ENCODE measurements at regions not wholly inside any gene's neighbourhood (a gene's known extent, or its start where the extent isn't known, plus 50 kb on each side); places are given as distances from the start of the nearest gene placed in this dataset.

GRCh38 chr2:207286106-207286505, 120.4 kb upstream of the KLF7 start:
- in situ Hi-C loops (cut with MboI; ENCODE audit: low sequenced_read_pairs), result no loop called here

DNA sequence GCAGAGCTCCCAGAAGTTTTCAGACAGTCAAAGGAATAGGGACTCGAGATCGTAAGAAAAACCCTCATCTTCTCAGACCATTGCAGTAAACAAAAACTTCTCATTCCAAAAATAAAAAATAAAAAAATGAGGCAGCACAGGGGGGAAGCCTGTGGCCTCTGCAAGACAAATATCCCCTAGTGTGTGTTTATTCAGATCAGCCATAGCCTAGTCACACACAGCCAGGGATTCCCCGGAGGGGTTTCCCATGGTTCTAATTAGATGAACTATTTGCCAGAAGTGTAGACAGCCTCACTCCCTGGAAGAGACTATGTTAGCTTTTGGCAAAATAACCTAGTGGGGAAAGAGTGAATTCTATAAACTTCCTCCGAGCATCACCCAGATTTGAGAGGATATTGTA, 122.9 kb upstream of the KLF7 start:
- in situ Hi-C loops (cut with MboI; ENCODE audit: low sequenced_read_pairs), result no loop called here

DNA sequence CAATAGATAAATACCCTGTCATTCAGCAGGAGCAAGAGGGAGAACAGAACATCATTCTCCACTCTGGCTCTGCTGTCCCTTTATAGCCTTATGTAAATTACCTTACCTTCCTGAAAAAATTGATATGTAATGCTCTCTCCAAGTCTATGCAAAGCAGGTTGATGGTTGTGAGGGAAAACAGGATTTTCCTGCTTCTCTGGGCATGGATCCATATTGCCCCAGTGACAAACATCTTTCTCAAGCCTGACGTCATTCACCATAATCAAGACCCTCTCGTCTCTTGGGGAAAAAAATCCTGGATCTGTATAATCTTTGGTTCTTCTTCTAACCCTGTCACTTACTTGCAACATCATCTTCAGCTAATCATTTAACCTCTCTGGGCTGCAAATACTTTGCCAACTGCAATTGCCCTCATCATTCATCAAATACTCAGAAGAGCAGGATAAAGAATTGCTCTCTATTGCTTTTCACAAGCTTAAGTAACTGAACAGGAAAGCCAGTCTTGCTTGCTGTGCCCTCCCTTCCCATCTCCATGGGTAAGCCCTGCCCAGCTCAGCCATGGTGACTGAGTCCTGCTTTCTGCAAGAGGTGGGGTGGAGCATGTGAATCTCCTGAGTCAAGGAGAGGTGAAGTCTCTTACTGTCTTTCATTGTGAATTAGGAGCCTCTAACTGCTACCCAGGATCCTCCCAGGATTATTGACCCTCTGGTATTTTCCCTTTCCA, 123.7 kb upstream of the KLF7 start:
- in situ Hi-C loops (cut with MboI; ENCODE audit: low sequenced_read_pairs), result no loop called here

DNA sequence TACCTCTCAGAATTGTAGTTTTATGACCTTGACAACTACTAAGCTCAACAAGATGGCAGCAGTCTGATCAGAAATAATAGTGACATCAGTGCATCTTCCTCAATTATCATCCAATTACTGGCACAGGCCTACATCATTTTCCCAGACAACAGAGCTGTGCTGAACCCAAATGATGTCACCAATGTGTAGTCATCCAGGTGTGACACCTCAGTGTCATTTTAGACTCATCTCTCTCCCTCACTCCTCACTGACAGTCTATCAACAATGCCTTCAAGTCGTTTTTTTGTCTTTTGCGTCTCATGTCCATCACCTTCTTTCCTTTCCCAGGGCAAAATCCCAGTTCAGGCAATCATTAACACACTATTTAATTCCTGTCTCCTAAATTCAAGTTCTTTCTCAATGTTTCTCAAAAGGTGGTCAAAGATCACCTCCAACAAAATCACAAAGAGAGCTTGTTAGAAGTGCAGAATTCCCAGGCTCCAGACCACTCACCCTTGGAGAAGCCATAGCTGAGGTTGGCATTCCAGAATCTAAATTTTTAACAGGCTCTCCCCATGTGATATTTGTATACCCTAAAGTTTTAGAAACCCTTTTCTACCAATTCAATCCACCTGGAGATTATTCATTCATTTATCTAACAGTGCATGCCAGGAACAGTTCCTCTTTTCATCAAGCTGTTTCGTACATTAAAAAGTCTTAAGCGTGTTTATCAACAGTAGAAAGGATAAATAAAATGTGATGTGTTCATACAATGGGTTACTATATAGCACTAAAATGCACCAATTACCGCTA, 125.3 kb upstream of the KLF7 start:
- in situ Hi-C loops (cut with MboI; ENCODE audit: low sequenced_read_pairs), result no loop called here

GRCh38 chr2:207291625-207292252, 126.0 kb upstream of the KLF7 start:
- in situ Hi-C loops (cut with MboI; ENCODE audit: low sequenced_read_pairs), result no loop called here

GRCh38 chr2:207296265-207296948, 130.7 kb upstream of the KLF7 start:
- in situ Hi-C loops (cut with MboI; ENCODE audit: low sequenced_read_pairs), result no loop called here

DNA sequence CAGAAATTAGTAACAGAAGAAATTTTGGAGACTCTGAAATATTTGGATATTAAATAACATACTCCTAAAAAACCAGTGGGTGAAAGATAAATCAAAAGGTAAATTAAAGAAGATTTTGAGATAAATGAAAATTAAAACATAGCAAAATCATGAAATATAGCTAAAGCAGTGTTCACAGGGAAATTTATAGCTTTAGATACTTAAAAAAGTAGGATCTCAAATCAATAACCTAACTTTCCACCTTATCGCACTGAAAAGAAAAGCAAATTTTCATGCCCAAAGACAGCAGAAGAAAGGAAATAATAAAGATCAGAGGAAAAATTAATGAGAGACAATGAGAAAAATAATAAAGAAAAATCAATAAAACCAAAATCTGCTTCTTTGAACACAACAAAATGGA, 135.1 kb upstream of the KLF7 start:
- in situ Hi-C loops (cut with MboI; ENCODE audit: low sequenced_read_pairs), result no loop called here

DNA sequence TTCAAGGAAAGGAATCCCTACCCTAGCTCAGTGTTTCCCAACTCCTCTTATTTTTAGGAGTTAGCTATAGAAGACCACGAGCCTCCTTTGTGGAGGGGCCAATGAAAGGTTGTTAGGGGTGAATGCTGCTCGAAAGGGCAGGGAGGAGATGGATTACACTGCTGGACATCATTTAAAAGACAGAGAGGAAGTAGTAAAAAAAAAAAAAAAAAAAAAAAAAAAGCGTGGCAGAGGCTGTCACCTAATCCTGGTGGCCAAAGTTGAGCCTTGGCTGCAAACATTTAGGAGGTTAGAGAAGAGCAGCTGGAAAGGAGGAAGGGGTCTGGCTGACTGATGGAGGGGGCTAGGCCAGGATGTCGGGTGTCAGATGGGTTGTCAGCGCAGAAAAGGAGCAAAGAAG, 139.0 kb upstream of the KLF7 start:
- in situ Hi-C loops (cut with MboI; ENCODE audit: low sequenced_read_pairs), result no loop called here

GRCh38 chr2:207308519-207309224, 142.9 kb upstream of the KLF7 start:
- in situ Hi-C loops (cut with MboI; ENCODE audit: low sequenced_read_pairs), result no loop called here

DNA sequence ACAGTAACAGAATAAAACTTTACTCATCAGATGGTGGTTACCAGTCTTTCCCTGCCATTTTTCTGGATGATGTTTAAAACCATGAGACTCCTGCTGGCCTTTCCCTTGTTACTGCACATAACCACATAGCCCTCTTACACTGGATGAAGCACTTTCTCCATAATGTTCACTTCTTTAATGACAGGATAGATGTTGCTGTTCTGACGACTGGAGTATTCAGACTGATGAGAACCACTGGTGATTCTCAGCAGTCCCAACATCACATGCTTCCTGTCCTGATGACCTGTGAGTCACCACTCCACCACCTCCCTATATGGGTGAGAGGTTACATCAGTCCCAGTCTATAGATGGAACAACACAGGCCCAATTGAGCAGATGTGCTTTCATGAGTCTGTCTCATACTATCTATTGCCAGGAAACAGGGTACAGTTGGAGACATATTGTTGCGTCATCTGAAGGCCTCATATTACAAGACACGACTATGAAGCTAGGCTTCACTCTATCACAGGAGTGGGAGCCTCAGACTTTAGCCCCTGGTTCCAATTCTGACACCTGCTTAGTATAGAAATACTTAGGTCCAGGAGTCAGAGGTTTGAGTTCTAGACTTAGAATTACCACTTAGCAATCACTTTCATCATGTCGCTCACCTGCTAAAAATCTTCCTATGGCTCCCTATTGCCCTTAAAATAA, 145.7 kb upstream of the KLF7 start:
- in situ Hi-C loops (cut with MboI; ENCODE audit: low sequenced_read_pairs), result no loop called here

DNA sequence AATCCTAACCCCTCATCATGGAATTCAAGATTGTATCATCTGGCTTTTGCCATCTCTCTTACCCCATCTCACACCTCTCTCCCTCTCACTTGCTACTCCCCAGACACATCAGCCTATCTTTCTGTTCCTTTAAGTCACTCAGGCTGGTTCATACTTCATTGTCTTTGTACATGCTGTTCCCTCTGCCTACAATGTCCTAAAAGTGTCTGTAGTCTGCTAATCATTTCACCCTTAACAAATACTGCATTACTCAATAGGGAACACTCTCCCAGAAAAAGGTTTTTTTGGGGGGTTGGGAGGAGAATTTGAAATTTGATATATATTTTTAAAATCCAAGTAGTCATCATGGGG, 146.2 kb upstream of the KLF7 start:
- in situ Hi-C loops (cut with MboI; ENCODE audit: low sequenced_read_pairs), result no loop called here

DNA sequence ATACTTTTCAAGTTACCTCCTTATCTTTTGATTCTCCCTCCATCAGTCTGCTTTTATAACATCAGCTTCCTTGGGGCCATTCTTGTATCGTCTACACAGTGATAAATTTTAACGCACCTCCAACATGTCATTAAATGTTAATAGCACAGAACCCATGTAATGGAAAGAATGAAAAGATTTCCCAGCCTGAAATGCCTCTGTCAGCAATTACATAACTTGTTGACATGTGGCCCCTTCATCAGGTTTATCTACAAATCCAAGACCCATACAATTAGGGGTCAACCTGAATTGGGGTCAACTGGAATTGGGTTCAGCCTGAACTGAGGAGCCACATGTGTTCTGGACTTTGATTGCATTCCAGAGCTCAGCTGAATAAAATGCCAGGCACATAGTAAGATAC, 148.2 kb upstream of the KLF7 start:
- in situ Hi-C loops (cut with MboI; ENCODE audit: low sequenced_read_pairs), result no loop called here

- in situ Hi-C loops (cut with MboI; ENCODE audit: low sequenced_read_pairs), result no loop called here
Measured at GRCh38 chr2:207315131-207315530, 149.4 kb upstream of the KLF7 start.

- in situ Hi-C loops (cut with MboI; ENCODE audit: low sequenced_read_pairs), result no loop called here
Measured at GRCh38 chr2:207316484-207316883, 150.7 kb upstream of the KLF7 start.

- in situ Hi-C loops (cut with MboI; ENCODE audit: low sequenced_read_pairs), result no loop called here
Measured at GRCh38 chr2:207316906-207317305, 151.2 kb upstream of the KLF7 start.

DNA sequence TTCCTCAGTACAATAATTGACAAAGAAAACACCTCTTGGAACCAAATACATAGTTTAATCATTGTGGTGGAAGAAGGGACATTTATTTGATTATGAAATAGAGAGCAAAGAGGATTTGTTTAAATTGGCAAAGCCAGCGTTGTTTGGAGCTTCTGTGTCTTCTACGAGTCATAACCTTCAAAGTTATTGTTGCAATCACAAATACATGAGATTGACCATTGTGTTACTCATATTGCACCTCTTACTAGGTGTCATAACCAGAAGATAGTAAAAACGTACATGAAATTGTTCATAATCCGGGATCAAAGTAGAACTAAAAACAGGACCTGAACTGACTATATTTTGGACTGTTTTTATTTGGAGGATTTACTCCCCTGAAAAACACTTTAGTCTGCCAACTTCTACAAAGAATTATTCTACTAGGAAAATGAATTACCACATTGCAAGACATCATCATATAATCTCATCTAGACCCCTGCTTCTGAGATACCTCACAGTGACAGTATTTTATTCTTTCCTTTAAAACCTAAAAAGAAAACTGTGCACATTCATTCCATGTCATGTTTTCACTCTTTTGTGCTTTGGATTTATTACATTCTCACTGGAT, 151.7 kb upstream of the KLF7 start:
- in situ Hi-C loops (cut with MboI; ENCODE audit: low sequenced_read_pairs), result no loop called here

GRCh38 chr2:207318181-207318628, 152.5 kb upstream of the KLF7 start:
- in situ Hi-C loops (cut with MboI; ENCODE audit: low sequenced_read_pairs), result no loop called here

GRCh38 chr2:207319316-207319715, 153.6 kb upstream of the KLF7 start:
- in situ Hi-C loops (cut with MboI; ENCODE audit: low sequenced_read_pairs), result no loop called here

DNA sequence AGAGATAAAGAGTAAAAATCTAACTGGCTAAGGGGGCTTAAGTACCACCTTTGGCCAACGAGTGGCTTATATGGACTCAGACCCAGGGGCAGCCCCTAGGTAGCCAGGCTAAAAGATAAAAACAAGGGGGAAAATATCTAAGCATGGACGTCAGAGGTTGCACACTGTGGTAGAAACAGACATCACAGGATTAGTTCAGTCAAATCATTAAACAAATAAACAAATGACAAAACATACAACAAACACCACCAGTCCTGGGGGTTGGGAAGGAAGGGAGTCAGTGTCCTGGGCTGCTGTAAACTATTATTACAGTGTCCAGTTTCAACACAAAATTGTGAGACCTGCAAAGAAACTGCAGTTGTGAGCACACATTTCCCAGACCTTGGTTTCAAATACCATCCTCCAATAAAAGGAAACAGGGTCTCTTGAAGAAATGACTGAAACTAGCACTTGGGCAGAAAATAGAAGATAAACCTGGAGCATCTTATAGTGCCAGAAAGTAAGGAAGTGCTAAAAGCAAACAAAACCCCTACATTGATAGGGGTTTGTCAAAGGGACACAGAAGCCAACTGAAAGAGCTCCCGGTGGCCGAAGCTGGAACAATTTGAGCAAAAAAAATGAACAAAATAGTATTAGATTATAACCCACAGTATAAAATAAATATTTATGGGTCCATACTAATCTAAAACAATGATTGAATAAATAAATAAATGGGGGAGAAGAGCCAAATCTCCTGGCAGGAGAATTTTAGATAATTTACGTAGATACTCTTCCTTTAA, 154.8 kb upstream of the KLF7 start:
- in situ Hi-C loops (cut with MboI; ENCODE audit: low sequenced_read_pairs), result no loop called here
